VCaP (cell line): ENCODE measurements at regions not wholly inside any gene's neighbourhood (a gene's known extent, or its start where the extent isn't known, plus 50 kb on each side); places are given as distances from the start of the nearest gene placed in this dataset.

Experiments
- H3K27ac ChIP-seq: fragments of 450-650 bp; 2 replicates; pipeline ENCODE4 v1.5.1; 2017
- TF ChIP-seq, protein P1 (sequence below): fragments of 450-650 bp; conservative IDR thresholded peaks from 2 replicates; pipeline ENCODE4 v1.5.1; 2017; ENCODE audit warnings: mild to moderate bottlenecking, moderate library complexity

DNA sequence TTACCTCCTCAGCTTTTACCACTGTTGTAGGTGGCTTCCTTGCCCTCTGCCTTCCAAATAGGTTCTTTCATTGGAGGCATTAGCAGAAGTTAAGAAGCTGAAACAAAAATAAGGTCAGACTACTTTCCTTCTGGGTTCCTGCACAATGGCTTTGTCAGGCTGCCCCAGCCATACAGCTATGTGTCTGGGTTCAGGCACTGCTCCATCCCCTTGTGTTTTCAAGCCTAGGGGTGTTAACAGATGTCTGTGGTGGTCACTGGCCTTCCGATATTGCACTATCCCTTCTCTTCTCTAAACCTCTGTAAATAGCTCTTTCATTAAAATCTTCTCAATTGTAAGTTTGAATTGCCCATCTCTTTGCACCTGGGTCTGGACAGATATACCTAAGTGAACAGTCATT, 728.9 kb downstream of the SLC16A7 start:
- TF ChIP-seq, protein P1, sequence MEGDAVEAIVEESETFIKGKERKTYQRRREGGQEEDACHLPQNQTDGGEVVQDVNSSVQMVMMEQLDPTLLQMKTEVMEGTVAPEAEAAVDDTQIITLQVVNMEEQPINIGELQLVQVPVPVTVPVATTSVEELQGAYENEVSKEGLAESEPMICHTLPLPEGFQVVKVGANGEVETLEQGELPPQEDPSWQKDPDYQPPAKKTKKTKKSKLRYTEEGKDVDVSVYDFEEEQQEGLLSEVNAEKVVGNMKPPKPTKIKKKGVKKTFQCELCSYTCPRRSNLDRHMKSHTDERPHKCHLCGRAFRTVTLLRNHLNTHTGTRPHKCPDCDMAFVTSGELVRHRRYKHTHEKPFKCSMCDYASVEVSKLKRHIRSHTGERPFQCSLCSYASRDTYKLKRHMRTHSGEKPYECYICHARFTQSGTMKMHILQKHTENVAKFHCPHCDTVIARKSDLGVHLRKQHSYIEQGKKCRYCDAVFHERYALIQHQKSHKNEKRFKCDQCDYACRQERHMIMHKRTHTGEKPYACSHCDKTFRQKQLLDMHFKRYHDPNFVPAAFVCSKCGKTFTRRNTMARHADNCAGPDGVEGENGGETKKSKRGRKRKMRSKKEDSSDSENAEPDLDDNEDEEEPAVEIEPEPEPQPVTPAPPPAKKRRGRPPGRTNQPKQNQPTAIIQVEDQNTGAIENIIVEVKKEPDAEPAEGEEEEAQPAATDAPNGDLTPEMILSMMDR = no peak
- H3K27ac ChIP-seq = no peak overlapping the region

DNA sequence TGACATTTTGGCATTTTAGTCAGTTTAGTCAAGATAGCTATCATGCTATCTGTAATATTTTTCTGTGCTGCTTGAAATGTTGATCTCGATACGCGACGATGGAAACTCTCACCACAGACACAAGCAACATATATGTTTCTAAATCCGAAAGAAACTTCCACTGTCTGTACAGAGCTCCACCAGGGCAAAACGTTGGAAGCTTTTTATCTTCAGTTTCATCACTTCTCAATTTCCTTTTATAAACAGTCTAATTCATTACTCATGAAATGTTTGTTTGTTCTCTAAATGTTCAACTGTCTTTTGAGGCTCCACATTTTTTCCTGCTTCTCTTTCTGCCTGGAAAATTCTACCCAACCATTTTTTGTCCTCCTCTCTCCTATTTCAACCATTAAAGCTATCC, 737.6 kb downstream of the SLC16A7 start:
- no peak overlapping the region for H3K27ac ChIP-seq
- TF ChIP-seq, protein P1 = no peak

- TF ChIP-seq, protein P1 = no peak
- no peak overlapping the region for H3K27ac ChIP-seq
These were observed 739.9 kb downstream of the SLC16A7 start for GRCh38 chr12:60335745-60336144.

GRCh38 chr12:60337839-60338549, 742.2 kb downstream of the SLC16A7 start:
- no peak overlapping the region for H3K27ac ChIP-seq
- TF ChIP-seq, protein P1 = no peak

DNA sequence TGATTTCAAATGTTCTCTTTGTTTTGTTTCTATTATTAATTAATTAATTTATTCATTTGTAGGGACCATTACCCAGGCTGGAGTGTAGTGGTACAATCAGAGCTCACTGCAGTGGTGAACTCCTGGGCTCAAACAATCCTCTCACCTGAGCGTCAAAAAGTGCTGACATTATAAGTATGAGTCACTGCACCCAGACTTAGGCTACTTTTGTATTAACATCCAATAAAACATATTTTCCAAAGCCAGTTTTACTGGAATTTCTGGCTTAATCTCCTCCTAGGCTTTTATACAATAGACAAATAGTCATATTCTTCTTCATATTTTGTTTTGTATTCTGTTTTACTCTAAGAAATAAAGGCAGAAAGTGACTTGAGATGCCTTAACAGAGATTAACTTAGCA, 749.6 kb downstream of the SLC16A7 start:
- no peak overlapping the region for H3K27ac ChIP-seq
- TF ChIP-seq, protein P1 = no peak

DNA sequence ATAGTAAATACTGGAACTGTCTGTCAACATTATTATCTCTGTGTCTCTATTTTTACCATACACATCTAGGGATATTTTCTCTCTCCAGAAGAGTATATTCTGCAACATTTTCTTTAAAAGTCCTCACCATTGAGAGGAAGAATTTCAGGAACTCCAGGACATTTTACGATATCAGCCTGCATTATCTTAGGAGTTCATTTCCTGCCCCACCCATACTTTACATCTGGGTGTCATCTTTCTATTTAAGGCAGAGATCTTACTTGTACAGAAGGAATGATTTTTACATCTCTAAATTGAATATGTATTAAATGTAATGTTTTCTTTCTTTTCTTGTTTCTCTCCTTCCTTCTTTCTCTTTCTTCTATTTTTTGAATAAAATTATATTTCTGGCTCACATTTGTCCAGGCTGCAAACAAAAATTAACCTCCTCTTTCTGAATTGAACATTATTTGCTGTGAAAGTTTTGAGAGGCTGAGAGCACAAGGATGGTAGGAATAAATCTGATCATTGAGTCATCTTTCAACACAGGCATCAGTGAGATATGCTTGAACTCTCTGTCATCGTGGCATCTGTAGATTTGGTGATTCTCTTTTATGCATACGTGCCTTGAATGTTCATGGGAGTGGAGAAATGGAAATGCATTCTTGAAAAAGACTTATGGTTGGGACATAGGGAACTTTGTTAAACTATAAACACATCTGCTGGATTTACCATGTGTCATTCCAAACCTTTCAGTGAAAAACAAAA, 753.6 kb downstream of the SLC16A7 start:
- no peak overlapping the region for H3K27ac ChIP-seq
- TF ChIP-seq, protein P1 = no peak

GRCh38 chr12:60387356-60387755, 791.5 kb downstream of the SLC16A7 start:
- no peak overlapping the region for H3K27ac ChIP-seq
- TF ChIP-seq, protein P1 = no peak
